Mesothelial cell of epicardium (in vitro differentiated cells): ENCODE measurements at regions not wholly inside any gene's neighbourhood (a gene's known extent, or its start where the extent isn't known, plus 50 kb on each side); places are given as distances from the start of the nearest gene placed in this dataset.

Experiments used
- DNase-seq, 2 experiments: peaks; one replicate each; pipeline ENCODE4 v3.0.0; 2021; ENCODE audit warnings: low spot score in 2 of 2; ENCODE audit not compliant: unreplicated experiment in 2 of 2
- H3K27ac Mint-ChIP-seq: 2 replicates; pipeline ENCODE4 v1.8.0; 2021; ENCODE audit warnings: mixed read lengths
- H3K27me3 Mint-ChIP-seq: 2 replicates; pipeline ENCODE4 v1.8.0; 2021; ENCODE audit warnings: low read depth, mixed read lengths
- H3K36me3 Mint-ChIP-seq: 2 replicates; pipeline ENCODE4 v1.8.0; 2021; ENCODE audit warnings: mixed read lengths
- H3K4me1 Mint-ChIP-seq: 2 replicates; pipeline ENCODE4 v1.8.0; 2021; ENCODE audit warnings: mixed read lengths
- H3K4me3 Mint-ChIP-seq: 2 replicates; pipeline ENCODE4 v1.8.0; 2021; ENCODE audit warnings: mild to moderate bottlenecking, moderate library complexity, mixed read lengths
- H3K9me3 Mint-ChIP-seq: 2 replicates; pipeline ENCODE4 v1.8.0; 2021; ENCODE audit warnings: mixed read lengths
- TF ChIP-seq, protein P1 (sequence below): fragments of 200-600 bp; sonication (generic); IDR thresholded peaks from one replicate; pipeline ENCODE4 v1.5.0; 2021; ENCODE audit warnings: antibody characterized with exemption; ENCODE audit not compliant: unreplicated experiment

DNA sequence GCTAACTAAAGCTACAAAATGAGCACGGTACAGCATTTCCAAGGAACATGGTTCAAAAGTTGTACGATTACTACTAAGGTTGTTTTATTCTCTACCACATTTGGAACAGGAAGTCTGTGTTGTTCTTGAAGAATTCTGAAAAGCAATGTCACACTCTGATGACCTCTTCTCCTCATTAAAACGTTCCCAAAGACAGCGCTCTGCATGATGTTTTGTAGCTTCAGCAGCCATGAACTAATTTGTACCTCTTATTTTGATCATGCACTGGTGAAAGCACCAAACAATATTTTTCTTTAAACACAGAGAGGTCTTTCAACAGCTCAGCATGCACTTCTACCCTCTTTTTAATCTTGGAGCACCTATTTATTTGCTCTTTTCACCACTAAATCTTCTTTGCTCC, 75.0 kb upstream of the TES start:
- Mint-ChIP-seq H3K4me3 (no peak overlapping the region), H3K4me1 (peaks cover 37% of the 10 kb centered on the region), H3K27me3 (no peaks in the 10 kb centered on the region), H3K36me3 (no peaks in the 10 kb centered on the region), H3K9me3 (no peaks in the 10 kb centered on the region), H3K27ac (peak overlapping the region; percentile 31)
- TF ChIP-seq, protein P1, sequence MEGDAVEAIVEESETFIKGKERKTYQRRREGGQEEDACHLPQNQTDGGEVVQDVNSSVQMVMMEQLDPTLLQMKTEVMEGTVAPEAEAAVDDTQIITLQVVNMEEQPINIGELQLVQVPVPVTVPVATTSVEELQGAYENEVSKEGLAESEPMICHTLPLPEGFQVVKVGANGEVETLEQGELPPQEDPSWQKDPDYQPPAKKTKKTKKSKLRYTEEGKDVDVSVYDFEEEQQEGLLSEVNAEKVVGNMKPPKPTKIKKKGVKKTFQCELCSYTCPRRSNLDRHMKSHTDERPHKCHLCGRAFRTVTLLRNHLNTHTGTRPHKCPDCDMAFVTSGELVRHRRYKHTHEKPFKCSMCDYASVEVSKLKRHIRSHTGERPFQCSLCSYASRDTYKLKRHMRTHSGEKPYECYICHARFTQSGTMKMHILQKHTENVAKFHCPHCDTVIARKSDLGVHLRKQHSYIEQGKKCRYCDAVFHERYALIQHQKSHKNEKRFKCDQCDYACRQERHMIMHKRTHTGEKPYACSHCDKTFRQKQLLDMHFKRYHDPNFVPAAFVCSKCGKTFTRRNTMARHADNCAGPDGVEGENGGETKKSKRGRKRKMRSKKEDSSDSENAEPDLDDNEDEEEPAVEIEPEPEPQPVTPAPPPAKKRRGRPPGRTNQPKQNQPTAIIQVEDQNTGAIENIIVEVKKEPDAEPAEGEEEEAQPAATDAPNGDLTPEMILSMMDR = no peak
- DNase-seq = no peak

DNA sequence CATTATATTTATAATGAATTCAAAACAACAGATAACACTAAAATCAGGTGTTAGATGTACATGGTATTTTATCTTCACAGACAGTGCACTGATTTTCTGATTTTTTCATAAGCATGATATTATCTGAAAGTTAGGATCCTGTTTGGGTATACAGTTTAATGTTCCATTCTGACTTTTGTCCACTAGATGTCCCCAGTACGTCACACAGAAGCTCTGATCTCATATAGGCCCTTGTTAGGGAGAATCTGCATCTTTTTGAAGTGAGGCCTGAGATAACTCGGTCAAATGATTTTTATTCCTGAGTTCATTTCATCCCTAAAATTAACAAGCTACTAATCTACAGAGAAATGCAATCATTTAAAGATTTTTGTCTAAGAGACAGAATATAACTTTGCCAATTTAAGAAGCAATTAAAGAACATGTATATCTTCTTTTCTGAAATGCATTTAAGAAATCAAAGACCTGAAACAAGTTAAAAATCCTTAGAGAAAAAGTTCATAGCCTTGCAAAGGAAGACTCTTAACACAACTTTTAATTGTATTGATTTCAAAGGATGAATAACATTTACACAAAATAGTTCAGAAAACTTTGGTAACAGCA, 72.0 kb upstream of the TES start:
- no peak for DNase-seq
- Mint-ChIP-seq H3K36me3 (no peaks in the 10 kb centered on the region), H3K4me1 (peaks cover 48% of the 10 kb centered on the region), H3K27me3 (no peaks in the 10 kb centered on the region), H3K4me3 (no peak overlapping the region), H3K9me3 (peaks cover 8% of the 10 kb centered on the region), H3K27ac (peak overlapping the region; percentile 84)
- TF ChIP-seq, protein P1 = peak; percentile 51

DNA sequence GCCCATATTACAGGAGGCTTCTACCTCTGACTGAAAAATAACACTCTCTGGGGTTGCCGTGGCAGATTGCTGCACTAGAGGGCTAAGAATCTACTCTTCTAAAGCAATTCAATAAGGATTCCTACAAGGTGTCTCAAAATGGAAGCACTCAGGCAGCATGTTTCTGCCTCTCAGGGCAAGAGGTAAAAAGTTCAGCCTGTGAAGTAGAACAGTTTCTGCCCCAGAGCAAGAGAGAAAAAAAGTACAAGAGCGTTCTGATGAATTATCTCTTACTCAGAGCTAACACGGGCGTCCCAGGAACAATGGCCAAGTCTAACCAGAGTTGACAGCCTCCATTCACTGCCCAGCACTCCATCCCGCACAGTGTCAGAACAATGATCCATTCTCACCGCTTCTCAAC, 71.3 kb upstream of the TES start:
- Mint-ChIP-seq H3K27me3 (no peaks in the 10 kb centered on the region), H3K4me3 (no peak overlapping the region), H3K27ac (peak overlapping the region; percentile 84), H3K36me3 (no peaks in the 10 kb centered on the region), H3K4me1 (peaks cover 43% of the 10 kb centered on the region), H3K9me3 (peaks cover 8% of the 10 kb centered on the region)
- TF ChIP-seq, protein P1 = no peak
- no peak for DNase-seq

DNA sequence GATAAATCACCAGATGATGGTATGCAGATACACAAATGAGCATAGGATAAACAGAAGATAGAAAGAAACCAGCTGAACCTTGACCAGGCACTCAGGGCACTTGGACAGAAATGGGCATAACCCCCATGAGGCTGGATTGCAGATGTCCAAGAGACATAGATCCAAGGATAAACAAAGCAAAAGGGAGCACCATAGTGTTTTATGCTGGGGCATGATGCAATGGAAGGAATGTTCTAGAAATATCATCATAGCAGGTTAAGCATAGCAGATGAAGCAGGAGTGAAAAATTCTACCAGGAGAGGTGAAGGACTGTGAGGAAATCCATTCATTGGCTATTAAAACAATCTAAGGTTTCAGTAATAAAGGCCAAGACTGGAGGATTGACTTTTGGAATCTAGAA, 70.5 kb upstream of the TES start:
- Mint-ChIP-seq H3K9me3 (peaks cover 8% of the 10 kb centered on the region), H3K36me3 (no peaks in the 10 kb centered on the region), H3K4me1 (peaks cover 40% of the 10 kb centered on the region), H3K27ac (peak overlapping the region; percentile 84), H3K4me3 (no peak overlapping the region), H3K27me3 (no peaks in the 10 kb centered on the region)
- TF ChIP-seq, protein P1 = no peak
- no peak for DNase-seq

DNA sequence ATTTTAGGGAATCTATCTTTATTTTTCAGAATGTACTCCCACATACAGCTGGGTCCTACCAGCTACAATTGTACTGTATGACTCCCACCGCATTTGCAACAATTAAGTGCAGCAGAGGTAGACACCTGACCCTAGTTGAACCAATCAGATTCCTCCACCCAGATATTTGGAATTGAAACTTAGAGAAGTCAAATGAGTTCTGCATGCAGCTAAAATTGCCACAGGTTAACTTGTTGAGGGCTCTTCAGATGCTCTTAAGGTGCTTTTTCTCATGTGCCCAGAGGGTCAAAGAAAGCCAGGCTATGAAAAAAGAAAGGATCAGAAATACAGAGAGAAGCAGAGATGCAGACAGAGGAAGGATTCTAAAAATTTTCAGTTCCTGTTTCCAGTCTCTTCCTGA, 68.0 kb upstream of the TES start:
- Mint-ChIP-seq H3K36me3 (peaks cover 2% of the 10 kb centered on the region), H3K4me3 (no peak overlapping the region), H3K4me1 (peaks cover 36% of the 10 kb centered on the region), H3K27me3 (no peaks in the 10 kb centered on the region), H3K27ac (no peak overlapping the region), H3K9me3 (peaks cover 16% of the 10 kb centered on the region)
- DNase-seq = no peak
- TF ChIP-seq, protein P1 = no peak

DNA sequence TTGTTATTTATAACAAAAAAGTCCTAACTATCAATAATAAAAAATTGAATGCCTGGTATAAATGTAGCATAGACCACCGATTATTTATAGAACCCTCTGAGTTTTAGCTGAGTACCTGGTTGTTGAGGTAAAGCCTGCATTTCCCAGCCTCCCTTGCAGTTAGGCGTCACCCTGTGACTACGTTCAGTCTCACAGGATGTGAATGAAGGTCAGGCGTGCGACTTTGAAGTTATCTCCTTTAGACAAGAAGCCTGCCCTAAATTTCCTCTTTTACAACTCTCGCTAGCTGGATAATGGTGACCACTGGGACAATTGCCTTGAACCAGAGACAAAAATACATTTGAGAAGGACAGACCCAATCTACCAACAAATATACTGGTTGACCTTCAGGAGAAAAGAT, 67.5 kb upstream of the TES start:
- no peak overlapping the region for H3K4me3 Mint-ChIP-seq
- TF ChIP-seq, protein P1 = no peak
- no peaks in the 10 kb centered on the region for H3K27me3 Mint-ChIP-seq
- peaks cover 21% of the 10 kb centered on the region for H3K9me3 Mint-ChIP-seq
- no peak for DNase-seq
- no peak overlapping the region for H3K27ac Mint-ChIP-seq
- peaks cover 2% of the 10 kb centered on the region for H3K36me3 Mint-ChIP-seq
- H3K4me1 Mint-ChIP-seq = peaks cover 36% of the 10 kb centered on the region
